Activated CD4-positive, alpha-beta T cell treated with anti-CD3 and anti-CD28 coated beads, Interleukin-2, amount 10 ng/mL, durations not matched to agents 24 days and 14 days (primary cell): ENCODE measurements at regions not wholly inside any gene's neighbourhood (a gene's known extent, or its start where the extent isn't known, plus 50 kb on each side); places are given as distances from the start of the nearest gene placed in this dataset.
"Not testable (repeated sequence)": the region's sequence is repeated elsewhere in the genome, so short reads cannot be mapped to it uniquely, and the experiment has no call there.

Experiments used
- DNase-seq: peaks from one replicate; pipeline ENCODE4 v3.0.0; 2022
- H3K27ac Mint-ChIP-seq: one replicate; pipeline ENCODE4 v1.8.0; 2022; ENCODE audit warnings: mild to moderate bottlenecking, mixed read lengths
- H3K27me3 Mint-ChIP-seq: one replicate; pipeline ENCODE4 v1.8.0; 2022; ENCODE audit warnings: mixed read lengths
- H3K36me3 Mint-ChIP-seq: one replicate; pipeline ENCODE4 v1.8.0; 2022; ENCODE audit warnings: low read depth, mild to moderate bottlenecking, mixed read lengths
- H3K4me1 Mint-ChIP-seq: one replicate; pipeline ENCODE4 v1.8.0; 2021; ENCODE audit warnings: mixed read lengths
- H3K4me3 Mint-ChIP-seq: one replicate; pipeline ENCODE4 v1.8.0; 2022; ENCODE audit warnings: mild to moderate bottlenecking, moderate library complexity, mixed read lengths
- H3K9me3 Mint-ChIP-seq: one replicate; pipeline ENCODE4 v1.8.0; 2021; ENCODE audit warnings: mixed read lengths
- intact Hi-C: fragments of 100-400 bp; cut with micrococcal nuclease; formaldehyde crosslinking; loops from one replicate; pipeline ENCODE4 v1.15.1; 2023

GRCh38 chr11:25488176-25488575, 843.8 kb upstream of the ANO3 start:
- DNase-seq, H3K27ac Mint-ChIP-seq, H3K4me3 Mint-ChIP-seq, H3K36me3 Mint-ChIP-seq, H3K27me3 Mint-ChIP-seq, H3K4me1 Mint-ChIP-seq, H3K9me3 Mint-ChIP-seq, intact Hi-C loops: not testable (repeated sequence)

GRCh38 chr11:25501426-25501825, 830.5 kb upstream of the ANO3 start:
- H3K27me3 Mint-ChIP-seq, H3K9me3 Mint-ChIP-seq, DNase-seq, intact Hi-C loops, H3K4me3 Mint-ChIP-seq, H3K4me1 Mint-ChIP-seq, H3K27ac Mint-ChIP-seq, H3K36me3 Mint-ChIP-seq: not testable (repeated sequence)

- intact Hi-C loops = no loop called here
- Mint-ChIP-seq H3K4me1 (no peaks in the 10 kb centered on the region), H3K27me3 (no peaks in the 10 kb centered on the region), H3K4me3 (no peak overlapping the region), H3K36me3 (no peaks in the 10 kb centered on the region), H3K9me3 (peaks cover 14% of the 10 kb centered on the region), H3K27ac (no peak overlapping the region)
- no peak for DNase-seq
Observed at GRCh38 chr11:25515576-25515975, 816.4 kb upstream of the ANO3 start.

- Mint-ChIP-seq H3K4me3 (no peak overlapping the region), H3K36me3 (no peaks in the 10 kb centered on the region), H3K27me3 (no peaks in the 10 kb centered on the region), H3K27ac (no peak overlapping the region), H3K9me3 (no peaks in the 10 kb centered on the region), H3K4me1 (no peaks in the 10 kb centered on the region)
- intact Hi-C loops = no loop called here
- DNase-seq = no peak
Observed at GRCh38 chr11:25520459-25520858, 811.5 kb upstream of the ANO3 start.

- Mint-ChIP-seq H3K4me1 (no peaks in the 10 kb centered on the region), H3K36me3 (no peaks in the 10 kb centered on the region), H3K9me3 (no peaks in the 10 kb centered on the region), H3K4me3 (no peak overlapping the region), H3K27ac (no peak overlapping the region), H3K27me3 (no peaks in the 10 kb centered on the region)
- intact Hi-C loops = no loop called here
- DNase-seq = no peak
Observed at GRCh38 chr11:25527841-25528240, 804.1 kb upstream of the ANO3 start.

GRCh38 chr11:25529572-25529971, 802.4 kb upstream of the ANO3 start:
- no peaks in the 10 kb centered on the region for H3K4me1 Mint-ChIP-seq
- H3K9me3 Mint-ChIP-seq = no peaks in the 10 kb centered on the region
- intact Hi-C loops = no loop called here
- no peaks in the 10 kb centered on the region for H3K36me3 Mint-ChIP-seq
- H3K27me3 Mint-ChIP-seq = no peaks in the 10 kb centered on the region
- no peak overlapping the region for H3K27ac Mint-ChIP-seq
- DNase-seq = no peak
- no peak overlapping the region for H3K4me3 Mint-ChIP-seq

- Mint-ChIP-seq H3K4me1 (no peaks in the 10 kb centered on the region), H3K27me3 (no peaks in the 10 kb centered on the region), H3K27ac (no peak overlapping the region), H3K36me3 (no peaks in the 10 kb centered on the region), H3K9me3 (peaks cover 5% of the 10 kb centered on the region), H3K4me3 (no peak overlapping the region)
- DNase-seq = no peak
- intact Hi-C loops = no loop called here
Observed at GRCh38 chr11:25535467-25536272, 796.3 kb upstream of the ANO3 start.

GRCh38 chr11:25536289-25536688, 795.6 kb upstream of the ANO3 start:
- H3K4me3 Mint-ChIP-seq = no peak overlapping the region
- no peaks in the 10 kb centered on the region for H3K27me3 Mint-ChIP-seq
- H3K4me1 Mint-ChIP-seq = no peaks in the 10 kb centered on the region
- intact Hi-C loops = no loop called here
- DNase-seq = no peak
- peaks cover 5% of the 10 kb centered on the region for H3K9me3 Mint-ChIP-seq
- no peaks in the 10 kb centered on the region for H3K36me3 Mint-ChIP-seq
- H3K27ac Mint-ChIP-seq = no peak overlapping the region

GRCh38 chr11:25537393-25537792, 794.5 kb upstream of the ANO3 start:
- intact Hi-C loops = no loop called here
- Mint-ChIP-seq H3K27ac (no peak overlapping the region), H3K9me3 (peaks cover 5% of the 10 kb centered on the region), H3K4me3 (no peak overlapping the region), H3K36me3 (no peaks in the 10 kb centered on the region), H3K4me1 (no peaks in the 10 kb centered on the region), H3K27me3 (no peaks in the 10 kb centered on the region)
- no peak for DNase-seq

- Mint-ChIP-seq H3K9me3 (peaks cover 7% of the 10 kb centered on the region), H3K36me3 (no peaks in the 10 kb centered on the region), H3K4me3 (no peak overlapping the region), H3K27ac (no peak overlapping the region), H3K27me3 (no peaks in the 10 kb centered on the region), H3K4me1 (no peaks in the 10 kb centered on the region)
- no peak for DNase-seq
- intact Hi-C loops = no loop called here
Observed at GRCh38 chr11:25547292-25547691, 784.6 kb upstream of the ANO3 start.

- Mint-ChIP-seq H3K4me3 (no peak overlapping the region), H3K9me3 (no peaks in the 10 kb centered on the region), H3K4me1 (no peaks in the 10 kb centered on the region), H3K27ac (no peak overlapping the region), H3K36me3 (no peaks in the 10 kb centered on the region), H3K27me3 (no peaks in the 10 kb centered on the region)
- DNase-seq = no peak
- intact Hi-C loops = no loop called here
Observed at GRCh38 chr11:25562417-25562816, 769.5 kb upstream of the ANO3 start.

GRCh38 chr11:25565846-25566245, 766.1 kb upstream of the ANO3 start:
- Mint-ChIP-seq H3K9me3 (no peaks in the 10 kb centered on the region), H3K36me3 (no peaks in the 10 kb centered on the region), H3K27me3 (no peaks in the 10 kb centered on the region), H3K4me3 (no peak overlapping the region), H3K4me1 (no peaks in the 10 kb centered on the region), H3K27ac (no peak overlapping the region)
- intact Hi-C loops = no loop called here
- DNase-seq = no peak

- intact Hi-C loops = no loop called here
- H3K27ac Mint-ChIP-seq = no peak overlapping the region
- DNase-seq = no peak
- H3K27me3 Mint-ChIP-seq = no peaks in the 10 kb centered on the region
- H3K36me3 Mint-ChIP-seq = no peaks in the 10 kb centered on the region
- H3K4me1 Mint-ChIP-seq = no peaks in the 10 kb centered on the region
- no peaks in the 10 kb centered on the region for H3K9me3 Mint-ChIP-seq
- H3K4me3 Mint-ChIP-seq = no peak overlapping the region
Observed at GRCh38 chr11:25566298-25567200, 765.4 kb upstream of the ANO3 start.

GRCh38 chr11:25576320-25576719, 755.6 kb upstream of the ANO3 start:
- intact Hi-C loops = no loop called here
- H3K9me3 Mint-ChIP-seq = peaks cover 12% of the 10 kb centered on the region
- no peak for DNase-seq
- no peak overlapping the region for H3K4me3 Mint-ChIP-seq
- no peaks in the 10 kb centered on the region for H3K27me3 Mint-ChIP-seq
- H3K4me1 Mint-ChIP-seq = no peaks in the 10 kb centered on the region
- no peak overlapping the region for H3K27ac Mint-ChIP-seq
- no peaks in the 10 kb centered on the region for H3K36me3 Mint-ChIP-seq
